GM18519 (cell line): ENCODE measurements at regions not wholly inside any gene's neighbourhood (a gene's known extent, or its start where the extent isn't known, plus 50 kb on each side); places are given as distances from the start of the nearest gene placed in this dataset.

ENCODE experiments used
- ATAC-seq: cut with Tn5 transposase; IDR thresholded peaks from one replicate; pipeline ENCODE4 v1.9.1; 2021; ENCODE audit warnings: mild to moderate bottlenecking, moderate library complexity; ENCODE audit not compliant: unreplicated experiment, low FRiP score

DNA sequence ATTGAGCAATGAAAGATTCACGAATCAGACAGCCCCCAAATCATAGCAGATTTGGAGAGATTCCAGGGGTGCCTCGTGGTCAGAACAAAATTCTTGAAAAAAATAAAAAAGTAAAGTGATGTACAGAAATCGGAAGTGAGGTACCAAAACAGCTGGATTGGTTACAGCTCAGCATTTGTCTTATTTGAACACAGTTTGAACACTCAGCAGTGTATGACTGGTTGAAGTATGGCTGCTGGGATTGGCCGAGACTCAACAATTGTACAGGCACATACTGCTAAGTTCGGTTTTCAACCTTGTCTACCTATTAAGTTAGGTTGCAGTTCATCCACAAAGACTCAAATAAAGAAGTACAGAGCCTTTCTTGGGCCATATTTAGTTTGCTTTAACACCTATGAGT is 865.4 kb upstream of the TMEM132C start:
- no peak for ATAC-seq

DNA sequence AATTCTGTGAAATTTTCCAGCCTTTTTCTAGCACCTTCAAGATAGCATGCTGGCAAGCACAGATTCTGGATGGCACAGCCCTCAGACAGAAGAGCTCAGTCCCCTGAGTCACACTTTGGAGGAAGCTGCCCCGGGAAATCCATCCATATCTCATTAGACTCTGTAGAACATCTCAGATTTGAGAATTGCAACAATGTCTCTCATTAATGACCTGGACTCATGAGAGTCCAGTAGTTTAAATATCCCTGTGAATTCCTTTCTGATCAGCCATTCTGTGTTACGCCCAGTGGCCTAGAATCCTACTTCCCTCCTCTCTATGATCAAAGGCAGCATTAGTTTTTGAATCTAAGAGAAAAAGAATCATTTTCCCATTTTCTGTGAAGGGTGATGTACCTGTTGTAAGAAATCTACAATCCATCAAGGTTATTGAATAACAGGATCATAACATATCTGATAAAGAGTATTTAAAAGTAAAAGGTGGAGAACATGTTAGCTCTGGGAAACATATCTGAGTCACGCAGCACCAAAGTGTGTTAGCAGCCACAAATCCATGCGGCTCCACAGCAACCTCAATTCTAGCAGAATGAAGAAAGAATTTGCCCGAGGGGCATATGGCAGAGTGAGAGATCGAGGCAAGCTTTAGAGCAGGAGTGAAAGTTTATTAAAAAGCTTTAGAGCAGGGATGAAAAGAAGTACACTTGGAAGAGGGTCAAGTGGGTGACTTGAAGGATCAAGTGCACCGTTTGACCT is 855.6 kb upstream of the TMEM132C start:
- ATAC-seq = no peak

- no peak for ATAC-seq
Observed at GRCh38 chr12:127411981-127412380, 855.0 kb upstream of the TMEM132C start.

DNA sequence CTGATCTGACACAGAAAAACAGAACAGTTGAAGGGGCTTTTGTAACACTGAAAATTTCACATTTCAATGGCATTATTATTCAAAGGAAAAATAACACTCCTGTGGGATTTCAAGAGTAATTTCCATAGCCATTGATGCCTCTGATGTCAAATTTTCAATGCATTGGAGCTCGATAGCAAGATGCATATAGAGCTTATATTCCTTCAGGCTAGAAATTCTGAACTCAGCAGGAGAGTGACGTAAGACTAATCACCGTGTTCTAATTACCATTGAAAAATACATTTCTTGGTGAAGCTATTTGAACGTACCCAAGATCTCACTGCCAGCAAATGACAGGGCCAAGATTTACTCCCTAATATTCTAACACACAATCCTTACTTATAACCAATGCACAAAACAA is 854.1 kb upstream of the TMEM132C start:
- no peak for ATAC-seq

DNA sequence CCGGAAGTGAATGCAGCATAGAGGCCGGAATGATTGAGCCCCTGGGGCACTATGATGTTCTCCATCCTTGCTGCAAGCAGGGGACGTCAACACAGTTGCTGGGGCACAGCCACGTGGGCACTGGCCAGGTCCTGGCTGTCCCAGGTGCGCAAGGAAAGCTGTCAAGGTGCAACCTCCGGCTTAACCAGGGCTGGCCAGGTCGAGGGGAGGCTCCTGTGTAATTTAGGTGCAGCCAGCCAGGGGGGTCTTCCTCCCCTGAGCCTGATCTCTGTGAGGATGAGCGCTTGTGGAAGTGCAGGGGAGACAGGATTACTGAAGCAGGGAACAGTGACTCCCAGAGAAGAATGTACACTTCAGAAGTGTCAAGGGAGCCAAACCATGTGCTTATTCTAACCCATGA is 852.8 kb upstream of the TMEM132C start:
- ATAC-seq = no peak

DNA sequence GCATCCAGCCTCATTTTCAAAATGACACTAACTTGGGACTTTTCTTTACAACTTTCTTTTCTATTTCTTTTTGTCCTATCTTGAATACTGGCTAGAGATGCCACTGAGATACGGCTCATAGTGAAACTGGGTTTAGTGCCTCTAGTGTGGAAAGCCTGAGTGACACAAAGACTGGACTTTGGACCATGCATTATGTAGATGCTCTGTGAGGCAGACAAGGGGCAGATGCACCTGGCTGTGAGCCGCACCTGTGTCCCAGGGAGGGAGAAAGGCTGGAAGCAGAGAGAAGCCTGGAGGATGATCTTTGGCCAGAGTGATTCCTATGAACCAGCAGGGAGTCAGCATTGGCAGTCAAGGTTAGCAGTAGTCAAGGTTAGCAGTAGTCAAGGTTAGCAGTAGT is 852.3 kb upstream of the TMEM132C start:
- ATAC-seq = no peak

- ATAC-seq = no peak
Observed at GRCh38 chr12:127416796-127417195, 850.2 kb upstream of the TMEM132C start.

- ATAC-seq = no peak
Observed at GRCh38 chr12:127419111-127419510, 847.9 kb upstream of the TMEM132C start.

GRCh38 chr12:127421614-127422013 is 845.4 kb upstream of the TMEM132C start:
- no peak for ATAC-seq

DNA sequence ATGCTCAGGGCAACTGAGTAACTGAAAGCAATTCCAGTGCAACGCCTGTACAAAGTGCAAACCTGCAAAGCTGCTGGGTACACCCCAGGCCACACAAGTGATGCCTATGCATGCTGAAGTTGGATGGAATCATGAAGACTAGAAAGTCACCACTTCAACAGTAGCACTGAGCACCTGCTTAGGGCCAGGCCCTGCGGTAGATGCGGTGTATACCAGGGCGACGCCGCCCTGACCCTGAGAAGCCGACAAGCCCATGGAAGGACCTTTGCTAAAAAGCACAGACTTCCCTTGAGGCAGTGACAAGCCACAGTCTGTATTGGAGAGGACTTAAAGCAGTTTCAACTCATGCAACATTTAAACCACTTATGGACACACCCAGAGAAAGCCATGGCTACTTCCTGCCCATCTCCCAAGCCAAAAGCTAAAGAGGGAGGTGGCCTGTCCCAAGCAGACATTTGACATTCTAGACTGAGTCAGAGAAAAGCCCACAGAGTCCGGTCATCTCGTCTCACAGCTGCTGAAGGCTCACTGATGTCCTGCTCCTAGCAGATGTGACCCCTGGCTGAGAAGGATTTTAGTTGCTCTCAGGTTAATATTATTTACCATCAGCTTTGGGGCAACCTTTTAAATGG is 843.9 kb upstream of the TMEM132C start:
- no peak for ATAC-seq

DNA sequence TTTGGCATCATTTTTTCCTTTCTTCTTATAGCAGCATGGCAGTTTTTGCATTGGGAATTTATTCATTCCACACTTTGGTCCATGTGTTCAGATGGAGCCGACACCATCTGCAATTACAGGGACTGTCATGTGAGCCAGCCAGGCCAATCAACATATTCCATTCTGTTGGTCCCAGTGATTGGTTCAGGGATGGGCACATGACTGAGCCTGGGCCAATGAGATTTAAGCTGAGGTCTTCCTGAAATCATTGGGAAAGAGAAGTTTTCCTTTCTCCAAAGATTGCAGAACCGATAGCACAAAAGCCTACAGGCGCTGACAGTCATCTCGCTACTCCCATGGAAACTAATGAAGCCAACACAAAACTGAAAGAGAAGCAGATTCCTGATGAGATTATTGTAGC is 841.5 kb upstream of the TMEM132C start:
- ATAC-seq = no peak

GRCh38 chr12:127428420-127428819 is 838.5 kb upstream of the TMEM132C start:
- ATAC-seq = no peak

- ATAC-seq = no peak
Observed at GRCh38 chr12:127429551-127430285, 837.3 kb upstream of the TMEM132C start.

DNA sequence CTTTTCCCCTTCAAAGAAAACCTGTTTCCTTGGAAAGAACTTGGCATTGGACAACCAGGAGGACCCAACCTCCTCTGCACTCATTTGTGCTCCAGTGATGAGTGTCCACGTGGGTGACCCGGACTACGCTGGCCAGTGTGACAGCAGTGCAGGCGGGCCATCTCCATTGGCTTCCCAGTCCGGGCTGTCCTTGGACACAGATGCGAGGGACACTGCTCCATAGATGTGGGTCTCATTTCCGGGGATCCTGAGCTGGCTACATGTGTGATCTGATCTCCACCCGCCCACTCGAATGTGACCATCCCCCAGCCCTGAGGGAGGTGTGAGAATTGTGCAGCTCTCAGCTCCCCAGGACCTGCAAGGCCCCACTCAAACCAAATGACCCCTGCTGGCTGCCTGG is 836.6 kb upstream of the TMEM132C start:
- no peak for ATAC-seq

DNA sequence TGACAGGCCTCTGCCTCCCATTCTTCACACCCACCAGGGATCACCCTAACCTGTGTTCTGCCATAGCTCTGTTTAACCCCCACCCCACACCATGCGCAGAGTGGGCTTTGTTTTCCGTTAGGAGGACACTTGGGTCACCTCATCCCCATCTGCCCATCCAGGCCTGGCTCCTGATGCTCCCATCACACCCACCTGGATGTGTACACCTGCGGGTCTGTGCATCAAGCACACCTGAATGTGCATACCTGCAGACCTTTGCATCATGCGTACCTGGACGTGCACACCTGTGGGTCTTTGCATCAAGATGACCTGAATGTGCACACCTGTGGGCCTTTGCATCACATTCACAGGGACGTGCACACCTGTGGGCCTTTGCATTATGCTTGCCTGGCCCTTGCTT is 835.8 kb upstream of the TMEM132C start:
- no peak for ATAC-seq

- no peak for ATAC-seq
Observed at GRCh38 chr12:127431594-127431993, 835.4 kb upstream of the TMEM132C start.

GRCh38 chr12:127435439-127435838 is 831.5 kb upstream of the TMEM132C start:
- ATAC-seq = no peak

DNA sequence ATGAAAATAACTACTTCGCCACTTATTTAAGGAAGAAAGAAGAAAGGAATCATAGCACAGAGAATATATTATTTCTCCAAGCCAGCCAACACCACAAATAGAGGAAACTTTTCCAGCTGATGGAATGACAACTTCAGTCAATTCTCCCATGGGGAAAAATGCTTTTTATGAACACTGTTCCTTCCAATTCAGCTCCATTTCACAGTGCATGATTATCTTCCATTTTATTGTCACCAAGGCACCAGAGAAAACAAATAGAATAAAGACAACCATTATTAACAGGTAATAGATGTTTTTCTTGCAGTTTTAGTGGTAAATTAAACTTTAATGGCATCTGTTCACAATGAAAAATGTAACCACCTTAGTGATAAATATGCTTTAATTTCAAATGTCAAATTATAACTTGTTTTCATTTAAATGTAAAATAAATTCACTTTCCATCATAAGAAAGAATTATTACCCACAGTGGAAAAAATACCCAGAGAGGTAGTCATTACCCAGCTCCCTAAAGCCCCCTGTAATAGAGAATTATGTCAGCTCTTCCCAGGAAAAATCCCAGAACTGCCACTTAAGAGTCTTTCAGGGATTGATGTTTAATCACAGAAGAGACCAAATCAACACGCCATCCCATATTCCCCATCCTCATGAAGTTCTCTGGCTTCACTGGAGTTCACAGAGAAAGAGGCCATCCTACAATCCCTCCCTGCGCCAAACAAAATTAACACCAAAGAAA is 828.3 kb upstream of the TMEM132C start:
- no peak for ATAC-seq

DNA sequence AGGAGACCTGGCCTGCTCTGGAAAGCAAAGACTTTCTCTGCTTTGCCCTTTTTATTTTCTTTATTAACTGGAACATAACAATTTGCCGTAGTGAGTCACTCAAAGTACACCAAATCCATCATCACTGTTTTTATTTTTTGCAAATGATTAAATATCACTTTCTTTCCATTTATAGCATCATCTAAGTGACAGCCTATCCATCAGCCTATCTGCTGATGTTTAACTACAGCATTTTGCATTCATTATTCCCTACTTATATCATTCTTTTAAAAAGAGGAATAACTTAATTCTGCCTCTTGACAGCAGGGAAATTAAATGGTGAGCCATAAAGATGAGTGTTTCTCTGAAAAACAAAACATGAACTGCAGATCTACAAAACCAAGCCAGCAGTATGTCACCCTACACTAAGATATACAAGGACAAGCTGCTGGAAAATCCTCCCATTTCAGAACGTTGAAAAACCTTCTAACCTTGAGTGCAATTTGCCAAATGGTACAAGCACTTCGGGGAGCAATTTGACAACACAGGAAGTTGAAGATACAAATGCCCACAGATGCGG is 821.3 kb upstream of the TMEM132C start:
- no peak for ATAC-seq

GRCh38 chr12:127448906-127449305 is 818.1 kb upstream of the TMEM132C start:
- ATAC-seq = no peak

- no peak for ATAC-seq
Observed at GRCh38 chr12:127450826-127451225, 816.1 kb upstream of the TMEM132C start.
